Activated CD4-positive, alpha-beta T cell treated with anti-CD3 and anti-CD28 coated beads, Interleukin-10, Interleukin-2, amounts not matched to agents 100 ng/mL and 50 ng/mL, durations not matched to agents 16 hours and 8 hours (primary cell): ENCODE measurements at regions not wholly inside any gene's neighbourhood (a gene's known extent, or its start where the extent isn't known, plus 50 kb on each side); places are given as distances from the start of the nearest gene placed in this dataset.

Experiments
- DNase-seq: peaks from one replicate; pipeline ENCODE4 v3.0.0-alpha.2; 2020

GRCh38 chr2:6071519-6071918 lies 379.3 kb downstream of the SOX11 start:
- no peak for DNase-seq

GRCh38 chr2:6072276-6072675 lies 380.1 kb downstream of the SOX11 start:
- no peak for DNase-seq

- no peak for DNase-seq
These were observed 380.6 kb downstream of the SOX11 start for GRCh38 chr2:6072768-6073167.

- no peak for DNase-seq
These were observed 381.3 kb downstream of the SOX11 start for GRCh38 chr2:6073191-6074088.

- DNase-seq: no peak
These were observed 382.0 kb downstream of the SOX11 start for GRCh38 chr2:6074089-6074643.

GRCh38 chr2:6077585-6077984 lies 385.4 kb downstream of the SOX11 start:
- DNase-seq: no peak

- no peak for DNase-seq
These were observed 386.2 kb downstream of the SOX11 start for GRCh38 chr2:6078414-6078813.

GRCh38 chr2:6079405-6079804 lies 387.2 kb downstream of the SOX11 start:
- no peak for DNase-seq

- no peak for DNase-seq
These were observed 389.0 kb downstream of the SOX11 start for GRCh38 chr2:6080932-6081753.

GRCh38 chr2:6081955-6082624 lies 389.9 kb downstream of the SOX11 start:
- DNase-seq: no peak

GRCh38 chr2:6082625-6083018 lies 390.4 kb downstream of the SOX11 start:
- DNase-seq: no peak

- no peak for DNase-seq
These were observed 391.0 kb downstream of the SOX11 start for GRCh38 chr2:6083136-6083535.

- no peak for DNase-seq
These were observed 397.3 kb downstream of the SOX11 start for GRCh38 chr2:6089474-6089873.

- no peak for DNase-seq
These were observed 411.2 kb downstream of the SOX11 start for GRCh38 chr2:6103372-6103771.

GRCh38 chr2:6103949-6104348 lies 411.8 kb downstream of the SOX11 start:
- no peak for DNase-seq

- no peak for DNase-seq
These were observed 415.1 kb downstream of the SOX11 start for GRCh38 chr2:6107290-6107689.

- no peak for DNase-seq
These were observed 417.6 kb downstream of the SOX11 start for GRCh38 chr2:6109831-6110230.

GRCh38 chr2:6111781-6112261 lies 419.6 kb downstream of the SOX11 start:
- DNase-seq: no peak

GRCh38 chr2:6113786-6114185 lies 421.6 kb downstream of the SOX11 start:
- no peak for DNase-seq

- DNase-seq: no peak
These were observed 435.5 kb downstream of the SOX11 start for GRCh38 chr2:6127718-6128117.

GRCh38 chr2:6139142-6139541 lies 447.0 kb downstream of the SOX11 start:
- DNase-seq: no peak

GRCh38 chr2:6139916-6140315 lies 447.7 kb downstream of the SOX11 start:
- no peak for DNase-seq

GRCh38 chr2:6140509-6140908 lies 448.3 kb downstream of the SOX11 start:
- DNase-seq: no peak
